H1 (cell line): ENCODE measurements at regions not wholly inside any gene's neighbourhood (a gene's known extent, or its start where the extent isn't known, plus 50 kb on each side); places are given as distances from the start of the nearest gene placed in this dataset.

Experiments used
- CTCF ChIA-PET: fragments of 300-600 bp; sonication (Branson Sonifier 250); formaldehyde crosslinking; loops from one replicate; lab custom pipeline; 2021; ENCODE audit not compliant: partially characterized antibody; lab: Charles Lee
- POLR2A ChIA-PET: fragments of 300-600 bp; sonication (Branson Sonifier 250); formaldehyde crosslinking; loops from one replicate; lab custom pipeline; 2021; ENCODE audit warnings: inconsistent platforms; ENCODE audit not compliant: partially characterized antibody; lab: Charles Lee
- DNase-seq, 2 experiments: peaks; one replicate each; pipeline versions ENCODE4 v3.0.0 to v3.0.0-alpha.2; 2010 to 2022; ENCODE audit warnings: low spot score in 2 of 2, low read depth in 1 of 2, mixed read lengths in 1 of 2
- FAIRE-seq: peaks from 2 replicates; lab custom pipeline; 2011; peaks lifted over from hg19 to GRCh38; lab: Jason Lieb, UNC
- H2AFZ ChIP-seq: 2 replicates; pipeline ENCODE4 v1.8.1; 2012; ENCODE audit warnings: low read length, inconsistent platforms
- H2AK5ac ChIP-seq: 2 replicates; pipeline ENCODE4 v1.6.1; 2013; ENCODE audit warnings: low read depth, low read length
- H2BK120ac ChIP-seq: replicated peaks from 2 replicates; pipeline ENCODE3; 2013; ENCODE audit warnings: low read depth, low read length, inconsistent platforms
- H2BK12ac ChIP-seq: 2 replicates; pipeline ENCODE4 v1.6.1; 2013; ENCODE audit warnings: low read depth, low read length
- H2BK15ac ChIP-seq: 2 replicates; pipeline ENCODE4 v1.6.1; 2013; ENCODE audit warnings: low read length
- H2BK20ac ChIP-seq: 2 replicates; pipeline ENCODE4 v1.6.1; 2013; ENCODE audit warnings: low read length
- H2BK5ac ChIP-seq: 2 replicates; pipeline ENCODE4 v1.6.1; 2013; ENCODE audit warnings: low read depth, low read length
- H3K14ac ChIP-seq: 2 replicates; pipeline ENCODE4 v1.6.1; 2013; ENCODE audit warnings: inconsistent platforms; ENCODE audit not compliant: insufficient read length
- H3K18ac ChIP-seq: 2 replicates; pipeline ENCODE4 v1.6.1; 2013; ENCODE audit warnings: low read length; ENCODE audit errors: extremely low read depth
- H3K23ac ChIP-seq: 2 replicates; pipeline ENCODE4 v1.6.1; 2013; ENCODE audit warnings: inconsistent platforms; ENCODE audit not compliant: insufficient read length
- H3K23me2 ChIP-seq: 2 replicates; pipeline ENCODE4 v1.6.1; 2013; ENCODE audit warnings: low read depth, low read length
- H3K27ac ChIP-seq: 2 replicates; pipeline ENCODE4 v1.6.1; 2011; ENCODE audit warnings: low read depth, low read length, inconsistent platforms
- H3K27me3 ChIP-seq, 4 experiments: replicated peaks in 1 of 4; 1 replicate in 1 of 4; 2 replicates in 3 of 4; pipeline versions ENCODE4 v1.6.1 to v1.8.1; 2011 to 2013; ENCODE audit warnings: low read length in 3 of 4, mild to moderate bottlenecking in 3 of 4, inconsistent platforms in 2 of 4, mixed read lengths in 2 of 4, moderate library complexity in 1 of 4; ENCODE audit not compliant: control insufficient read depth in 3 of 4, insufficient read depth in 3 of 4; ENCODE audit errors: extremely low read depth in 1 of 4
- H3K36me3 ChIP-seq, 4 experiments: 2 replicates each; pipeline versions ENCODE4 v1.6.1 to v1.8.1; 2011 to 2013; ENCODE audit warnings: mild to moderate bottlenecking in 4 of 4, low read length in 3 of 4, moderate library complexity in 2 of 4, control low read depth in 1 of 4, inconsistent platforms in 1 of 4; ENCODE audit not compliant: insufficient read depth in 4 of 4, control insufficient read depth in 2 of 4
- H3K4ac ChIP-seq: replicated peaks from 2 replicates; pipeline ENCODE3; 2013; ENCODE audit warnings: low read length, low read depth, mixed read lengths, inconsistent platforms; ENCODE audit not compliant: insufficient read length
- H3K4me1 ChIP-seq, 4 experiments: replicated peaks in 1 of 4; 1 replicate in 1 of 4; 2 replicates in 3 of 4; pipeline versions ENCODE4 v1.6.1 to v1.8.1; 2011 to 2013; ENCODE audit warnings: low read length in 3 of 4, inconsistent platforms in 2 of 4, mixed read lengths in 1 of 4; ENCODE audit not compliant: insufficient read depth in 4 of 4, control insufficient read depth in 3 of 4
- H3K4me2 ChIP-seq, 2 experiments: 2 replicates each; pipeline versions ENCODE4 v1.6.1 to v1.8.1; 2011 to 2013; ENCODE audit warnings: low read depth in 2 of 2, low read length in 2 of 2, control low read depth in 1 of 2, inconsistent platforms in 1 of 2, mild to moderate bottlenecking in 1 of 2; ENCODE audit not compliant: insufficient read depth in 1 of 2
- H3K4me3 ChIP-seq, 4 experiments: fragments of 200-600, 300-600 bp in 1 of 4; sonication (generic), shearing (Covaris generic), sonication (Bioruptor Twin) in 1 of 4; 2 replicates each; pipeline versions ENCODE4 v1.5.1 to v1.8.1; 2011 to 2016; ENCODE audit warnings: low read length in 4 of 4, low read depth in 3 of 4, control low read depth in 2 of 4, inconsistent platforms in 2 of 4, mild to moderate bottlenecking in 2 of 4, mixed read lengths in 1 of 4, moderate library complexity in 1 of 4; ENCODE audit not compliant: insufficient read depth in 2 of 4; ENCODE audit errors: extremely low read depth in 1 of 4
- H3K56ac ChIP-seq: replicated peaks from 2 replicates; pipeline ENCODE3; 2013; ENCODE audit warnings: low read depth, mild to moderate bottlenecking, mixed read lengths, low read length, inconsistent platforms; ENCODE audit not compliant: insufficient read length
- H3K79me1 ChIP-seq: 2 replicates; pipeline ENCODE4 v1.6.1; 2013; ENCODE audit warnings: low read depth, low read length, control low read depth
- H3K79me2 ChIP-seq, 2 experiments: 2 replicates each; pipeline versions ENCODE4 v1.6.1 to v1.8.1; 2012 to 2013; ENCODE audit warnings: low read length in 2 of 2, mild to moderate bottlenecking in 2 of 2, inconsistent platforms in 1 of 2; ENCODE audit not compliant: insufficient read depth in 2 of 2, control insufficient read depth in 1 of 2
- H3K9ac ChIP-seq, 4 experiments: replicated peaks in 1 of 4; 1 replicate in 1 of 4; 2 replicates in 3 of 4; pipeline versions ENCODE4 v1.6.1 to v1.8.1; 2011 to 2013; ENCODE audit warnings: low read depth in 3 of 4, low read length in 3 of 4, control low read depth in 2 of 4, mild to moderate bottlenecking in 2 of 4, moderate library complexity in 2 of 4, inconsistent platforms in 1 of 4; ENCODE audit errors: extremely low read depth in 1 of 4
- H3K9me3 ChIP-seq, 2 experiments: 2 replicates each; pipeline versions ENCODE4 v1.6.1 to v1.8.1; 2012 to 2013; ENCODE audit warnings: mild to moderate bottlenecking in 2 of 2, moderate library complexity in 2 of 2, control low read depth in 1 of 2, inconsistent platforms in 1 of 2, low read depth in 1 of 2, low read length in 1 of 2, mixed read lengths in 1 of 2; ENCODE audit not compliant: insufficient read depth in 2 of 2
- H4K20me1 ChIP-seq, 2 experiments: replicated peaks in 1 of 2; 2 replicates each; pipeline versions ENCODE3 to v1.8.1; 2011 to 2013; ENCODE audit warnings: inconsistent platforms in 2 of 2, low read length in 2 of 2, mild to moderate bottlenecking in 1 of 2; ENCODE audit not compliant: insufficient read depth in 2 of 2, control insufficient read depth in 1 of 2
- H4K5ac ChIP-seq: 2 replicates; pipeline ENCODE4 v1.6.1; 2013; ENCODE audit warnings: low read length, low read depth, mixed read lengths, inconsistent platforms; ENCODE audit not compliant: insufficient read length
- H4K8ac ChIP-seq: 2 replicates; pipeline ENCODE4 v1.8.0; 2013; ENCODE audit warnings: mild to moderate bottlenecking, moderate library complexity, low read length, inconsistent platforms; ENCODE audit not compliant: insufficient read depth; ENCODE audit errors: extremely low read depth
- H4K91ac ChIP-seq: replicated peaks from 2 replicates; pipeline ENCODE3; 2013; ENCODE audit warnings: low read length, mixed read lengths, inconsistent platforms; ENCODE audit not compliant: insufficient read length
- PHF8 ChIP-seq: fragments of 200-600 bp; sonication (generic); conservative IDR thresholded peaks from 2 replicates; pipeline ENCODE4 v1.7.1; 2012; ENCODE audit warnings: low read depth, mild to moderate bottlenecking, inconsistent platforms, low read length, moderate library complexity
- YY1 ChIP-seq: IDR thresholded peaks from 2 replicates; pipeline ENCODE4 v1.6.1; 2011; ENCODE audit warnings: low read depth, mild to moderate bottlenecking, low read length
- WGBS, 2 experiments: shearing (Covaris generic) in 1 of 2; methylation state at CpG; one replicate each; pipeline versions ENCODE4 v1.1.6 to v1.1.7; 2013 to 2015; ENCODE audit warnings: low lambda C conversion rate in 2 of 2, mixed read lengths in 2 of 2, inconsistent platforms in 1 of 2, low coverage in 1 of 2, missing lambda C conversion rate in 1 of 2; ENCODE audit not compliant: insufficient replicate concordance in 2 of 2, insufficient coverage in 1 of 2, insufficient read length in 1 of 2; ENCODE audit errors: extremely low coverage in 1 of 2, missing lambda C conversion rate in 1 of 2; 5-methylcytosine and 5-hydroxymethylcytosine counted together

- no peaks in the 10 kb centered on the region for H3K4me1 ChIP-seq
- H3K9ac ChIP-seq, result no peak overlapping the region
- no peak overlapping the region for H3K4me2 ChIP-seq
- H4K20me1 ChIP-seq, result peaks cover 0 to 4% of the 10 kb centered on the region in 2 experiments
- H2BK12ac ChIP-seq, result no peak overlapping the region
- H2BK120ac ChIP-seq, result no peak overlapping the region
- no peak overlapping the region for H3K27ac ChIP-seq
- no peak overlapping the region for H3K4me3 ChIP-seq
- H3K79me1 ChIP-seq, result no peaks in the 10 kb centered on the region
- H2AK5ac ChIP-seq, result no peak overlapping the region
- no peak overlapping the region for H2BK5ac ChIP-seq
- H3K56ac ChIP-seq, result no peak overlapping the region
- H4K8ac ChIP-seq, result no peak overlapping the region
- H3K36me3 ChIP-seq, result no peaks in the 10 kb centered on the region
- ChIA-PET POLR2A (no interaction called here), CTCF (no interaction called here)
- WGBS, 2 experiments, result 100% methylated on average over 6 of the region's 6 CpGs; no CpG with 5 or more reads in 1 of the 2 experiments
- TF ChIP-seq PHF8, result no peak
- no peak for TF ChIP-seq YY1
- no peak overlapping the region for H4K5ac ChIP-seq
- peaks cover 5% of the 10 kb centered on the region; the same call in 1 of the 2 replicates for H3K23me2 ChIP-seq
- no peak overlapping the region for H3K23ac ChIP-seq
- no peak overlapping the region for H3K4ac ChIP-seq
- no peaks in the 10 kb centered on the region for H3K27me3 ChIP-seq
- H2AFZ ChIP-seq, result no peak overlapping the region
- no peaks in the 10 kb centered on the region for H3K79me2 ChIP-seq
- FAIRE-seq (no peak), DNase-seq (no peak)
- H3K14ac ChIP-seq, result no peak overlapping the region
- no peak overlapping the region for H2BK20ac ChIP-seq
- no peak overlapping the region for H3K18ac ChIP-seq
- H3K9me3 ChIP-seq, result peaks cover 0 to 3% of the 10 kb centered on the region in 2 experiments; a peak in 1 of 4 replicates
- H4K91ac ChIP-seq, result no peak overlapping the region
- H2BK15ac ChIP-seq, result no peak overlapping the region
These were observed 56.1 kb upstream of the DLGAP1 start for GRCh38 chr18:4511166-4511565.
